OCI-M2 (cell line): ENCODE measurements at regions not wholly inside any gene's neighbourhood (a gene's known extent, or its start where the extent isn't known, plus 50 kb on each side); places are given as distances from the start of the nearest gene placed in this dataset.
"Not testable (repeated sequence)": the region's sequence is repeated elsewhere in the genome, so short reads cannot be mapped to it uniquely, and the experiment has no call there.

ENCODE experiments used
- DNase-seq: peaks from one replicate; lab custom pipeline; 2025; ENCODE audit not compliant: unreplicated experiment; lab: John Stamatoyannopoulos, UW

- DNase-seq: no peak
These were observed 314.9 kb upstream of the AUTS2 start for GRCh38 chr7:69283421-69283820.

- no peak for DNase-seq
These were observed 312.4 kb upstream of the AUTS2 start for GRCh38 chr7:69285854-69286253.

GRCh38 chr7:69295977-69296376 lies 302.3 kb upstream of the AUTS2 start:
- DNase-seq: no peak

- DNase-seq: no peak
These were observed 297.0 kb upstream of the AUTS2 start for GRCh38 chr7:69301253-69301652.

DNA sequence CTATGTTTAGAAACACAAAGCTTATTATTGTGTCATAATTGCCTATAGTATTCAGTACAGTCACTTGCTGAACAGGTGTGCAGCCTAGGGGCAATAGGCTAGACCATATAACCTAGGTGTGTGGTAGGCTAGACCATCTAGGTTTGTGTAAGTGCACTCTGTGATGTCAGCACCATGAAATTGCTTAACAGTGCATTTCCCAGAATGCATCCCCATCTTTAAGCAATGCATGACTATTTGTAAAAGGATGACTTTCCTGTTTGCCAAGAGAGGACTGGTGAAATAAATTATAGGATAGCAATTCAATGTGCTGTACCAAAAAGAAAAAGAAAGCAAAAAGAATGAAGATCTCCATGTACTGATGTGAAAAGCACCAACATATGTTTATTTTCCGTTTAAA lies 288.7 kb upstream of the AUTS2 start:
- DNase-seq: no peak

DNA sequence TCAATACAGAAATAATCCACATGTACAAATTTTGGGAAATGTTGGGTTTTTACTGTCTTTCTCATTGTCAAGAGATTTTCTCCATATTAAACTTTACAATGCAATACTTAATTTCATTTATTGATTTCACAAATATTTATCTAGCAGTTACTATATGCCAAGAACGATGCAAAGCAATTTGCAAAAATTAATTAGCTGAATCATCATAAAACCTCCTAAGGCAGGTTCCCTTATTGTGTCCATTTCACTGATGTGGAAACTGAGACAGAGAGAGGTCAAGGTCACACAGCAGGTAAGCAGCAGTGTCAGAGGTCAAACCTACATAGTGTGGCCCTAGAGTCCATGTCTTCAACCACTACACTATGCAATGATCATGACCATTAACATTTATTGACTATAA lies 286.8 kb upstream of the AUTS2 start:
- no peak for DNase-seq

DNA sequence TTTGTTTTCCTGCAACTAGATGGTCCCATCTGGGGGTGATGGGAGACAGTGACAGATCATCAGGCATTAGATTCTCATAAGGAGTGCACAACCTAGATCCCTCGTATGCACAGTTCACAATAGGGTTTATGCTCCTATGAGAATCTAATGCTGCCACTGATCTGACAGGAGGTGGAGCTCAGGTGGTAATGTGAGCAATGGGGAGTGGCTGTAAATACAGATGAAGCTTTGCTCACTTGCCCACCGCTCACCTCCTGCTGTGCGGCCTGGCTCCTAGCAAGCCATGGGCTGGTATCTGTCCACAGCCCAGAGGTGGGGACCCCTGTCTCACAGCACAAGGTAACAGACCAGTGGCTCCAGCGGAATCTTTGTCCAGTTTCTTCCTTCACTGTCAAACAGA lies 284.4 kb upstream of the AUTS2 start:
- DNase-seq: not testable (repeated sequence)

- DNase-seq: no peak
These were observed 279.5 kb upstream of the AUTS2 start for GRCh38 chr7:69318794-69319193.

GRCh38 chr7:69328516-69328915 lies 269.8 kb upstream of the AUTS2 start:
- DNase-seq: no peak

GRCh38 chr7:69334701-69335100 lies 263.6 kb upstream of the AUTS2 start:
- no peak for DNase-seq

DNA sequence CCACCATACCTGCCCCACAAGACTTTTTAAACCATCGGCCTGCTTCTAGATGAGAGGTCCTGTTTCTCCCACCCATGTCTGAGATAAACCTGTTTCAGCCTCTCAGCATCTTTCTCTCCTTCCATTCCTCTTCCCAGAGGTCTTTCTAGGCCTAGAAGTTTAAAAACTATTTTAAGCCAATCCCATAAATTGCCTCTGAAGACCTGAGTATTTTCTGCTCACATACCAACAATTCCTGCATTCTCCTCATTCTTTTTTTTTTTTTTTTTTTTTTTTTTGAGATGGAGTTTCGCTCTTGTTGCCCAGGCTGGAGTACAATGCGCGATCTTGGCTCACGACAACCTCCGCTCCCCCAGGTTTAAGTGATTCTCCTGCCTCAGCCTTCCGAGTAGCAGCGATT lies 262.9 kb upstream of the AUTS2 start:
- no peak for DNase-seq

- no peak for DNase-seq
These were observed 261.3 kb upstream of the AUTS2 start for GRCh38 chr7:69336976-69337375.

DNA sequence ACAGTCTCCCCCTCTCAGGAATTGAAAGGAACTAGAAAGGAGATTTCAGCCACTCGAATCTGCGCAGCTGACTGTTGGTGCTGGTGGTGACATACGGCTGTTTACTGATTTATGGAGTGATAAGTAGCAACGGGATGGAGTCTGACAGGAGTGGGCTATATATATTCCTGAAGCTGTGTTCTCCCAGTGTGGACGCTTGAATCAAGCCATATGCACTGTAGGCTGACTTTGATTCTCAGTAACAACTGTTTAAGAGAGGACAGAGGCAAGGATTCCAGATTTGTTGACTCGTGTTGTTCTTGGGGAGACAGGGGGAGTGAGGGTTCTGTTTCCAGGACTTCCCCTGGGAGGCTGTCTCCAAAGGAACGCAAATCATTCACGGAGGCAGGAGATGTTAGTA lies 260.1 kb upstream of the AUTS2 start:
- no peak for DNase-seq

DNA sequence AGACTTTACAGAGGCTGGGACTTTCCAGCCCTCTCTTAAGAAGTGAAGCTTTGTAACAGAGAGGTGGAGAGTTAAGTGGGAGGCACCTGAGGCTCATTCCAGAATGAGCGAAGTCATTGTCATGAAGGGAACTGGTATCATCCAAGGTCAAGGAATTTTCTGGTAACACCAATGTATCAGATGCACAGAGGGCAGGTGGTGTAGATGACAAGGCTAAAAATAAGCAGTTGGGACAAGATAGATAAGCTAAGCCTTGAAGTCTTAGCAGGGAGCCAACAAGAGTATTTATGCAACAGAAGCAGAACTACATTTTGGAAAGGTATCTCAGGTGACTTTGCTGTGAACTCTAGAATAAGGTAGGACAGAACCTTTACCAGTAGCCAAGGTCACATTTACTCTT lies 257.0 kb upstream of the AUTS2 start:
- no peak for DNase-seq

DNA sequence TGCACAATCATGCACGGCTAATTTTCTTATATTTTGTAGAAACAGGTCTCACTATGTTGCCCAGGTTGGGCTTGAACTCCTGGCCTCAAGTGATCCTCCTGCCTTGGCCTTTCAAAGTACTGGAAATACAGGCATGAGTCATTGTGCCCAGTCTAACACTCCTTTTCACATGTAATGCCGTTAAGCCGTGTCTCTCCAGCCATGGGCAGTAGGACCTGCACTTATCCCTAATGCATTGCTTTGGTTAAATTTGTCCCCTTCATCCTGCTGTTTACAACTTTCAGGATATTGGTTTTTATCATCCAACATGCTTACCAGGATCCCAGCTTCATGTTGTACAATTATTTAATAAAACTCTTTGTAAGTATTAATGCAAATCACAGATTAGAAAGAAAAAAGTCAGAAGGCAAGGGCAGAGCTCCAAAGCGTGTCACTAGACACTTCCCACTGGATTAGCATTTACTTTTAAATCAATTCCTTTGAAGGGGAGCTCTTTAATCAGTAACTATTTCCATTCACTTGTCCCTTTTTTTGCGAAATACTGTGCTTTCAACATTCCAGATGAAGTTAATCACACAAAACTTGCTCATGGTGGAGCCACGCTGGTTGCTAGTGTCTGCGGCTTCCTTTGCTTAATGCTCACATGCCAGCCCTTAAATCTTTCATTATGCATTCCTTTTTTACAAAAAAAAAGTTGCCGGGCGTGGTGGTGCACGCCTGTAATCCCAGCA lies 256.0 kb upstream of the AUTS2 start:
- DNase-seq: no peak

- DNase-seq: no peak
These were observed 249.0 kb upstream of the AUTS2 start for GRCh38 chr7:69349291-69349690.

DNA sequence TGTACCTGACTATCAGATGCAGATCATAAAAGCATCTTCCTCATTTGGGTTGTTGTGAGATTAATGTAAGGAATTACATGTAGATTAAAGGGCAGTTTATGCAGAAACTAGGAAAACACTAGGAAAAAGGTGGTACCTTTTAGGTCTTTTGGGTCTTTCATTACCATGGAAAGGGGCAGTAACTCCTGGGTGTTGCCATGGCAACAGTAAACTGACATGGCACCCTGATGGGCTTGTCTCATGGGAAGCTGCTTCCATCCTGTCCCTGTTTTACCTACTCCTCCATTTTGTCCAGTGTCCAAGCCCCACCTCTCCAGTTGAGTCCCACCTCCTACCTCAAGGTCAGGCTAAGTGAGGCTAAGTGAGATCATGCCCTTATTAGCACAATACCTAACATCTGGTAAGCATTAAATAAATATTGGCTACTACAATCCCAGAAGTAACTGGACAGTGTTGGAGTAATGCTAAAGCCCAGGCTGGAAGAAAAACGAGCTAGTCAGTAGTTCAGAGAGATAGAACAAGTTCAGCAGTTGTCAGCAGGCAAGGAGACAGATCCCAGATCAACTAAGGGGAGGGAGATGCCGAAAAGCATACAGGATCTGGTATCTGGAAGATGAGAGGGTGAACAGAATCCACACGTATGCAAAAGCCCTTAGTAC lies 240.0 kb upstream of the AUTS2 start:
- DNase-seq: no peak

GRCh38 chr7:69359003-69359700 lies 239.1 kb upstream of the AUTS2 start:
- no peak for DNase-seq

DNA sequence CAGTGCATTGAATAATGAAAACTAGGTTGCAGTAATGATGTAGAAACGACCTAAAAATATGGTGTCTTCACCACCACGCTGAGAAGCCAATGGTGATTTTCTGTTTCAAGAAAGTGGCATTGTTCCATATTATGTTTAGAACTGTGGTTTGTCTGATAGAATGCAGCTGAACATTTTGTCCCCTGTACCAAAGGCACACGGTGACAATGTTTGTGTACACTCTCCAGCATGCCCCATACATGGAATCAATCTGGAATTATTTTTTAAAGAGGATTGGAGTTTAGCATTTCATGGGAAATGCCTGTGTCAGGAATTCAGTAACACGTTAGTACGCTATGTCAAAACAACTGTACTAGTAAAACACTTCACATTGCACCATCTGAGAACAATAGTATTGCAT lies 237.4 kb upstream of the AUTS2 start:
- no peak for DNase-seq

DNA sequence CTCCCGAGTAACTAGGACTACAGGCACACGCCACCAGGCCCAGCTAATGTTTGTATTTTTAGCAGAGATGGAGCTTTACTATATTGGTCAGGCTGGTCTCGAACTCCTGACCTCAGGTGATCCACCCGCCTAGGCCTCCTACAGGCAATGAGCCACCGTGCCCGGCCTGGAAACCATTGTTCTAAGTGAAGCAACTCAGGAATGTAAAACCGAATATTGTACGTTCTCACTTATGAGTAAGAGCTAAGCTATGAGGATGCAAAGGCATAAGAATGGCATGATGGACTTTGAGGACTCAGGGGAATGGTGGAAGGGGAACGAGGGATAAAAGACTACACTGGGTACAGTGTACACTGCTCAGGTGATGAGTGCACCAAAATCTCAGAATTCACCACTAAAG lies 235.1 kb upstream of the AUTS2 start:
- no peak for DNase-seq

GRCh38 chr7:69364813-69365643 lies 233.2 kb upstream of the AUTS2 start:
- no peak for DNase-seq
